ENCODE measurements at regions not wholly inside any gene's neighbourhood (a gene's known extent, or its start where the extent isn't known, plus 50 kb on each side); places are given as distances from the start of the nearest gene placed in this dataset.
"Not testable (repeated sequence)": the region's sequence is repeated elsewhere in the genome, so short reads cannot be mapped to it uniquely, and the experiment has no call there.

DNA sequence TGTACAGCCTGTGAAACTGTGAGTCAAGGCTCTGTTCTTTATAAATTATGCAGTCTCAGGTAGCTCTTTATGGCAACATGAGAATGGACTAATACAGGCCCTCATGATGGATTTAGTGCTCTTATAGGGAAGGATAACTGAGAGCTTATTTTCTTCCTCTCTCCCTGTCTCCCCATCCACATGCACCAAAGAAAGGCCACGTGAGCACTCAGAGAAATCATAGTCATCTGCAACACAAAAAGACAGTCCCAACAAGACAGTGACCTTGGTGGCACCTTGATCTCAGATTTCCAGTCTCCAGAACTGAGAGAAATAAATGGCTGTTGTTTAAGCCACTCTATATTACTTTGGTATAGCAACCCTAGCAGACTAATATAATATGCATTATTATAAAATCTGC is 2133.6 kb upstream of the ACO1 start:
- DNase-seq (ENCODE audit: low read depth in 2 of 2): no peak

DNA sequence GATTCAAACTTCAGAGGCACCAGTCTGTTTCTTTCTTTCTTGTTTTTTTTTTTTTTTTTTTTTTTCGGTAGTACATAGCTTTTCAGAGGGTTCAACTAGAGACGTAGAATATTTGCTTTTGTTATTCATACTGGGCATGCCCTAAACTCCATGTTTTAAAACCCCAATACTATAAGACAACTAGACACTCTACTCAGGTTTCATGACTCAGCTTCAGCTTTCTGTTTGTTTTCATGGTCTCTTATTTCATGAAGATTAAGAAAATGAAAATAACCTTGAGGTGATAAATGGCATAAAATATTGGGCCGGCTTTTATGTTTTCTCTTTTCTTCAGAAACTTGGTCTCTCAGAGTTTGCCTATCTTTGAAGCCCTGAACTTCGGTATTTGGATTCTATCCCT is 2126.3 kb upstream of the ACO1 start:
- no peak for DNase-seq (ENCODE audit: low read depth in 2 of 2)

DNA sequence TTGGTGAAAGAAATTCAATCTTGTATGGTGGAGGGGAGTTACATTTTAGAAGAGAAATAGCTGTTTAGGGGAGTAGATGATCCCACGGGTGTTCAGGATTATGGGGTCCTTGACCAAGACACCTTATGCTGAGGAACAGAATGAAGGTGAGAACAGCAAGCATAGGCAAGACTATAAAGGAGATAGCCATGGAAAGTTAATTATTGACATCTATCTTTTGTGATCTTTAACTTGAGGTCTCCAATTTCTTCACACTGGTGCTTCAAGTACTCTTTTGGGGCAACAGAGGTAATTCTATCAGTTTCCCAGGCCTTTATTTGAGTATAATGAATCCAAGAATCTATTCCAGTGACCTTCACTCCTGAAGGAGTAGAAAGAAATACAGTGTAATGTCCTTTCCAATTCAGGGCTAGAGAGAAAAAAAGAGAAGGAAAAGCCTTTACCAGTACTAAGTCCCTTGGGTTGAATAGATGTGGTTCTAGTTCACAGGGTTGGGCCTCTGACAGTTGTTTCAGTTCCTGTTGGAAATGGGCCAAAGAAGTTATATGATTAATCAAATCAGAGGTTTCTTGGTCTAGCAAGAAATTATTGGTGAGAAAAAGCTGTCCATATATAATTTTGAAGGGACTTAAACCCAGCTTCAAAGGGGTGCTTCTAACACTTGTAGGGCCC is 2104.1 kb upstream of the ACO1 start:
- no peak for DNase-seq (ENCODE audit: low read depth in 2 of 2)

DNA sequence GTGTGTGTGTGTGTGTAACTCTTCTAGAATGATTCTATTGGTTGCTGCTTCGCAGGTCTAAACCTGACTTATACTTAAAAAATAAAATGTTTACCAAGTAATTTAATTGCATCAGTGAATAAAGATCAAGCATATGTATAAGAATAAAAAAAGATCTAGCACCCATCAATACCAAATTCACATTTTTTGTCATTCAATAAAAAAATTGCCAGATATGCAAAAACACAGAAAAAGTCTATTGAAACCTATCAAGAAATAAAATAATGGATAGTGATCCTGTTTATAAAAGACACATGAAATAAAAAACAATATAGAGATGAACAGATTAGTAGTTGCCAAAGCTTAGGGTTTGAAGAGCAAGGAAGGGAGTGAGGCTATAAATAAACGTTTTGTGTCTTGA is 2095.0 kb upstream of the ACO1 start:
- no peak for DNase-seq (ENCODE audit: low read depth in 2 of 2)

DNA sequence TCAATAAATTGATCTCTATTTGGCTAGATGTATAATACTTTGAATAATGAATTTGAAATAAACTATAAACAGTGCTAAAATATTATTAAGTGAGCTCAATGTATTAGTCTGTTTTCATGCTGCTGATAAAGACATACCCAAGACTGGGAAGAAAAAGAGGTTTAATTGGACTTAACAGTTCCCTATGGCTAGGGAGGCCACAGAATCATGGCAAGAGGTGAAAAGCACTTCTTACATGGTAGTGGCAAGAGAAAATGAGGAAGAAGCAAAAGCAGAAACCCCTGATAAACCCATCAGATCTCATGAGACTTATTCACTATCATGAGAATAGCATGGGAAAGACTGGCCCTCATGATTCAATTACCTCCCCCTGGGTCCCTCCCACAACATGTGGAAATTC is 2092.4 kb upstream of the ACO1 start:
- DNase-seq (ENCODE audit: low read depth in 2 of 2): not testable (repeated sequence)

DNA sequence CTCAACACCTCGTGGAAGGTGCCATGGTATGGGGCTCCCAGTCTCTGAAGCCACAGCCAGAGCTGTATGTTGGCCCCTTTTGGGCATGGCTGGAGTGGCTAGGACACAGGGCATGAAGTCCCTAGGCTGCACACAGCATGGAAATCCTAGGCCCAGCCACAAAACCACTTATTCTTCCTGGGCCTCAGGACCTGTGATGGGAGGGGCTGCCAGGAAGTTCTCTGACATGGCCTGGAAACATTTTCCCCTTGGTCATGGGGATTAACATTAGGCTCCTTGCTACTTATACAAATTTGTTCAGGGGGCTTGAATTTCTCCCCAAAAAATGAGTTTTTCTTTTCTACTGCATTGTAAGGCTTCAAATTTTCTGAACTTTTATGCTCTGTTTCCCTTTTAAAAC is 2091.2 kb upstream of the ACO1 start:
- no peak for DNase-seq (ENCODE audit: low read depth in 2 of 2)

DNA sequence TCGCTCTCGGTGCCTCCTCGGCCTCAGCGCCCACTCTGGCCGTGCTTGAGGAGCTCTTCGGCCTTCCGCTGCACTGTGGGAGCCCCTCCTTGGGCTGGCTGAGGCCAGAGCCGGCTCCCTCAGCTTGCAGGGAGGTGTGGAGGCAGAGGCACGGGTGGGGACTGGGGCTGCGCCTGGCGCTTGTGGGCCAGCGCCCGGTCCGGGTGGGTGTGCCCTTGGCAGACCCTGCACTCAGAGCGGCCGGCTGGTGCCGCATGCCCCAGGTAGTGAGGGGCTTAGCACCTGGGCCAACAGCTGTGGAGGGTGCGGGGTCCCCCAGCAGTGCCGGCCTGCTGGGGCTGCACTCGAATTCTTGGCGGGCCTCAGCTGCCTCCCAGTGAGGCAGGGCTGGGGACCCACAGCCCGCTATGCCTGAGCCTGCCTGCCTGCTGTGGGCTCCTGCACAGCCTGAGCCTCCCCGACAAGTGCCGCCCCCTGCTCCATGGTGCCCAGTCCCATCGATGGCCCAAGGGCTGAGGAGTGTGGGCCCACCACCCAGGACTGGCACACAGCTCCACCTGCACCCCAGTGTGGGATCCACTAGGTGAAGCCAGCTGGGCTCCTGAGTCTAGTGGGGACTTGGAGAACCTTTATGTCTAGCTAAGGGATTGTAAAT is 2085.2 kb upstream of the ACO1 start:
- no peak for DNase-seq (ENCODE audit: low read depth in 2 of 2)

DNA sequence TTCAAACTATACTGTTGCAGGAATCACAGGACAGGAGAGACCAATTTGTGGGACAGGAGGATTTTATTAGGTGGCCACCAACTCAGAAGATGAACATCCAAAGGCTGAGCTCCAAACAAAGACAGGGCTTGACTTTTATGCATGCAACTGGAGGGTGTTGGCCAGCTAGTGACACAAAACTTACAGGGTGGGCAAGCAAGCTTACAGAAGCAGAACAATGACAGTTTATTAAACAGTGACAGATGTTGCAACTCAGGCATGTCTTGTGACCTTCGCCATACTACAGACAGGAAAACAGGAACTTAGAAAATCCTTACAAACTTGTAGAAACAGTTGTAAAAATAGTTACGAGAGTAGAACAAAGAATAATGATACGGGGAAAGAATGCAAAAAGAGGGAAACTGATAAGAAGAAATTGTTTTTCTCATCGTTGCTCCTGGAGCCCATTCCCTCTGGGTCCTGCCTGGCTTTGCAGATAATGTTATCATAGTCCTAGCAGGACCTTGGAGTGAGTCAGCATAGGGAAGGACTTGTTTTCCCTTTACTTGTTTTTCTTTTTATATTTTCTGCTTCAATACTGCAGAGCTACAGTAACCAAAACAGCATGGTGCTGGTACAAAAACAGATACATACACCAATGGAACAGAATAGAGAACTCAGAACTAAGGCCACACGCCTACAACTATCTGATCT is 2083.0 kb upstream of the ACO1 start:
- no peak for DNase-seq (ENCODE audit: low read depth in 2 of 2)

DNA sequence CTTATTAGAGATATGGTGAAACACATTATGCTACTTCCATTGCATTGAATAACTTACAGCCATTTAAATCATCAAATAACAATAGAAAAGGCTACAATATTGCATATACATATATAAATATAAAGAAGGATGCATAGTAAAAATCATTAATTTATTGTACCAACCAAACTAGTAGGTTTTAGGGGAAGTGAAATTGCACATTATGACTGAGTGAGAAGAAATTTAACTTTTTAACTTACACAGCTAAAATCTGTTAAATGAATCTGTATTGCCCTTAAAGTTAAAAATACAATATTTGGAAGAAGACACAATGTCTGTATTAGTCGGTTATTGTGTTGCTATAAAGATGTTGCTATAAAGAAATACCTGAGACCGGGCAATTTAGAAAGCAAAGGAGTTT is 2073.7 kb upstream of the ACO1 start:
- DNase-seq (ENCODE audit: low read depth in 2 of 2): no peak

DNA sequence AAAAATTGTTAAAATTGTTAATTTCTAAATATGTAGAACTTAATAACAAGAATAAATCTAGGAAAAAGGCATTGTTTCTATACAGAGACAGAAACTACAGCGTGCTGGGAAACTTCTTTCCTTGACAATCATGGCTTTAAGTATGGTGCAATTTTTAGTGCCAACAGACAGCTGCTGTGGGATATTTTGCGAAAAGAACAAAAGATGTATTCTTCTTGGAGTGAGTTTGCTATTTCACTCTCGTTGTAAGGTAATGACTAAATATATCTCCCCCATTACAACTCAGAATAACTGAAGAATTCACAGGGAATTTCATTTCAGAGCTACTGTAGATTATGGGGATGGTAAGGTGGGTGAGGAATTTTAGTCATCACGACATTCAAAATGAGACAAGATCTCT is 2055.0 kb upstream of the ACO1 start:
- DNase-seq (ENCODE audit: low read depth in 2 of 2): no peak

DNA sequence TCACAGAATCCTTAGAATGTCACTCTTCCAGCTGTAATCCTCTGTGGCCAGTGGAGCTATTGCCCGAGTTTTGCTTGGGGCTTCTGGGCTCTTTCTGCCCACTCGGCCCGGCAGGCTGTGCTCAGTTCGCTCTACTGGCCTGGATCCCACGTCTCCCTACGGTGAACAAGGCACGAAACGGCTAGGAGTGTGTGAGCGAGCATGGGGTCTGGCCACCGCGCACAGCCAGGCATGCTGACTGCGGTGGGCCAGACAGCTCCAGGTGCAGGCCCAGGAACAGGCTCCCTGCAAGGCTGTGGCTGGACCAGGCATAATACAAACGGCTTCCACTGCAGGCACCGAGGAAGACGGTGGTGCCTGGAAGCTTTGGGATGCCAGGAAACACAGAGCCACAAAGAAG is 2035.5 kb upstream of the ACO1 start:
- DNase-seq (ENCODE audit: low read depth in 2 of 2): no peak

DNA sequence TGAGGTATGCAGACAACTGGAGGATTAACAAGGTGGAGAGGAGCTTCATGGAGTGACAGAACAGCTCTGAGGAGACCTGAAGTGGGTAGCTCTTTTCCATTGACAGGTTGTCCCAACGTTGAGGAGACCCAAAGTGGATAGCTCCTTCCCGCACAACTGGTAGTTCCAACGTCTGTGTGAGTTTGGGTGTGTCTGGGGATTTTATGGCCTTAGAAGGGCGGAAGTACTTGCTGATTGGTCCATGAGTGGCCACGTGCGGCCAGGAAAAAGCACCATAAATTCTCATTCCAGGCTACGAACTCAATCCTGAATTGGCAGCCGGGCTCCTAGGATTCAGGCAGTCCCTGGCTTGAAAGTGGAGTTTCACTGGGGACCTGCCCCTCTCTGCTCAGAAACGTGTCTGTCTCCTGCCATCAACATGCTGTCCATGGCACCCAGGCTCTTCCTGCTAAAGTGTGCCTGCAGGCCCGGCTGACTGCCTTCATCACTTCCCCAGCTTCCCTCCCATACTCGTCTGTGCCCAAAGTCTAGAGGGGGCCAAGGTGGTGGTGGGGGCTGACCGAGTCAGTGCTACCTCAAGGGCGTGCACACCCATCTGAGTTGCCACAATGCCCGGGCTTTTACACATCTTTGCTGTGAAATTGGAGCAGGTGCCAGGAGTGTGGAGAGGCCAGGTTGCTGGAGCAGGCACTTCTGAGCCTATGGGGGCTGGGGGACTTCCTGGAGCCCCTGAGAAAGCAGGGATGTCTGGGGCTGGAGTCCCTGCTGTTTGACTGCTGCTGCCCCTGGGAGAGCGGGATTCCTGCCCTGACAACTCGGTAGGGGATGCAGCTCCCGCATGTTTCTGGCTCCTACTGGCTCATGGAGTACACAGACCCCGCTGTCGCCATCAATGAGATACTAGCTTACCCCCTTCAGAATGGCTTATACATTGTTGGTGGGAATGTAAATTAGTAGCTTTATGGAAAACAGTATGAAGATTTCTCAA is 2034.6 kb upstream of the ACO1 start:
- no peak for DNase-seq (ENCODE audit: low read depth in 2 of 2)

DNA sequence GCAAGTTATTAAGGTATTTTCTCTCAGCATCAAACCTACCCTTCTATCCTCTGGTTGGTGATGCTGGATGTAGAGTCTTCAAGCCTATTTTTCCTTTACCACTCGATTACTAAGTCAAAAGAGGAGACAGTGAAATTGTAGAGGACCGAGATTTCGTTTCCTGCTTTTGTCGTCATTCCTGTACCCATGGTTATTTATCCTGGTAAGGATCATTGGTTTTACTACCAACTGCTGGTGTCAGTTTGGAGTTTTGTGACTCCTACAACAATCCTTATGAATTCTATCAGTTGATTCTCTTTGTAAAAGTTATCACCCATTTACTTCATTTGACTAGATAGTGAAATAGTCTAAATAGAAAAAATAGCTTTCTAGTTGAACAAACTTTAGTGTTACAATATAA is 2028.2 kb upstream of the ACO1 start:
- DNase-seq (ENCODE audit: low read depth in 2 of 2): no peak

DNA sequence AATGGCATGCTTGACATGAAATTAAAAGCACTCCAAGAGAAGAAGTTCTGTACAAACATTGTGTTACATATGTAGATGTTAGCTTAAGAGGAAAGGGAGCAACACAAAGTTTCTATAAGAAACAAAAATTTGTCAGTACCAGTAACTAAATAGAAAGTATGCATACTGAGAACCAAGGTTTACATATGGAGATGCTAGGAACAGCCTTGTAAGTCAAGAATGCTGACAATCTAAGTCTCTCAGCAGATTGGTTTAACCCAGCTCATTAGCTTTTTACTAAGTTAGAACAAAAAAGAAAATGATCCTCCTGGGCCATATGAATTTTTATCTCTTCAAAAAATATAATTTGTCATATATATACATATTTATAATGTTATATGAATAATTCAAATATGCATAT is 2022.1 kb upstream of the ACO1 start:
- no peak for DNase-seq (ENCODE audit: low read depth in 2 of 2)

DNA sequence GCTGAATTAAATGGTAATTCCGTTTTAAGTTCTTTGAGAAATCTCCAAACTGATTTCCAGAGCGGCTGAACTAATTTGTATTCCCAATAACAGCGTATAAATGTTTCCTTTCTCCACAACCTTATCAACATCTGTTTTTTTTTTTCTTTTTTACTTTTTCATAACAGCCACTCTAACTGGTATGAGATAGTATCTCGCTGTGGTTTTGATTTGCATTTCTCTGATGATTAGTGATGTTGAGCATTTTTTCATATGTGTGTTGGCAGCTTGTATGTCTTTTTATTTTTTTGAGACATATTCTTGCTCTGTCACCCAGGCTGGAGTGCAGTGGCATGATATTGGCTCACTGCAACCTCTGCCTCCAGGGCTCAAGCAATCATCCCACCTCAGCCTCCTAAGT is 2018.3 kb upstream of the ACO1 start:
- DNase-seq (ENCODE audit: low read depth in 2 of 2): not testable (repeated sequence)

DNA sequence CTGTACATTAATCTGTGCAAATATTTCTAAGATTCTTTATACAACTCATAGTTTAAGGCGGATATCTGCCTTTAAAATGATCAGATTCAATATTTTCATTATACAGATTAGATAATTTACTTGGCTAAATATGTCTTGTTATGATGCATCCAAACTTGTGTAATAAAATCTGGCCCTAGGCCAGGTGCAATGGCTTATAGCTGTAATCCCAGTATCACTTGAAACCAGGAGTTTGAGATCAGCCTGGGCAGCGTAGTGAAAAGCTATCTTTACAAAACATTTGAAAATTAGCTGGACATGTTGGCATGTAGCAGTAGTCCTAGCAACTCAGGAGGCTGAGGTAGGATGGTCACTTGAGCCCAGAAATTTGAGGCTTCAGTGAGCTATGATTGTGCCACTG is 2002.2 kb upstream of the ACO1 start:
- no peak for DNase-seq (ENCODE audit: low read depth in 2 of 2)

DNA sequence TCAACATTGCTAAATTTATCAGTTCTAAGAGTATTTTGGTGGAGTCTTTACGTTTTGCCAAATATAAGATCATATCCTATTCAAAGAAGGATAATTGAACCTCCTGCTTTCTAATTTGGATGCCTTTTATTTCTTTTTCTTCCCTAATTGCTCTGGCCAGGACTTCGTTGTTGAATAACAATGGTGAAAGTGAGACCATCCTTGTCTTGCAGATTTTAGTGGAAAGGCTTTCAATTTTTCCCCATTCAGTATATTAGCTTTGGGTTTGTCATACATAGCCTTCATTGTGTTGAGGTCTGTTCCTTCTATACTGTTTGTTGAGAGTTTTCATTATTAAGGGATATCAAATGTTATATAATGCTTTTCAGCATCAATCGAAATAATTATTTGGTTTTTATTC is 1974.2 kb upstream of the ACO1 start:
- DNase-seq (ENCODE audit: low read depth in 2 of 2): no peak

DNA sequence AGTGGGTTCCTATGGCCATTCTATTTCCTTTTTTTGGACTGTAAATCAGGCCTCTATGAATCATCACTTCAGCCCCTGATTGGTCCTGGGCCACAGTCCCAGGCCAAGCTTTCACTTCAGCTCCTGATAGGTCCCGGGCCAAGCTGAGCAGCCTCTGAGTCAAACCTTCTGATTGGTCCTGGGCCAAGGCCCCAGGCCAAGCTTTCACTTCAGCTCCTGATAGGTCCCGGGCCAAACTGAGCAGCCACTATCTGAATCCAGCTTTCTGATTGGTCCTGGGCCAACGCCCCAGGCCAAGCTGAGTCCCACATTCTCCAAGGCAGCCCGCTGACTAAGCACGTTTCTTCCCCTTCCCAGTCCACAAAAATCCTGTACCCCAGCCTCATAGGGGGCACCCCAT is 1972.9 kb upstream of the ACO1 start:
- no peak for DNase-seq (ENCODE audit: low read depth in 2 of 2)

DNA sequence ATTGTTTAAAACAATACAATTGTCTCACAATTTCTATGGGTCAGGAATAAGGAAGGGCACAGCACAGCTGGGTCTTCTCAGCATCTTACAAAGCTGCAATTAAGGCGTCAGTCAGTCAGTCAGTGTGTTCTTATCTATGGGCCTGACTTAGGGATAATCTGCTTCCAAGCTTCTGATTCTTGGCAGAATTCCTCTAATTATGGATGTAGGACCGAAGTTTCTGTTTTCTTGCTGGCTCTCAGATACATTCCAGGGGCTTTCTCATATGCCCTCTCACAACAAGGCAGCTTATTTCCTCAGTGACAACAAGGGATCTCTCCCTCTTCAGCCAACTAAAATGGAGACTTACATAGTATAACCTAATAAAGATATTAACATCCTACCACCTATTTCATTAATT is 1925.3 kb upstream of the ACO1 start:
- no peak for DNase-seq (ENCODE audit: low read depth in 2 of 2)

DNA sequence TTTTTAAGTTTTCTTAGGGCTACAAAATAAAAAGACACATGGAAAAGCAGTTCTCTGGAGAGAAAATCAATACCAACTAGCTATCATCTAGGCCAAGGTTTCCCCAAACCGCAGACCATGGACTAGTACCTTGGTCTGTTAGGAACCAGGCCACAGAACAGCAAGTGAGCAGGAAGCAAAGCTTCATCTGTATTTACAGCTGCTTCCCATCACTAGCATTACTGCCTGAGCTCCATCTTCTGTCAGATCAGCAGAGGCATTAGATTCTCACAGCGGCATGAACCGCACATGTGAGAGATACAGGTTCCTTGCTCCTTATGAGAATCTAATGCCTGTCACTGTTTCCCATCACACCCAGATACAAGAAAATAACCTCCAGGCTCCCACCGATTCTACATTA is 1907.6 kb upstream of the ACO1 start:
- no peak for DNase-seq (ENCODE audit: low read depth in 2 of 2)

DNA sequence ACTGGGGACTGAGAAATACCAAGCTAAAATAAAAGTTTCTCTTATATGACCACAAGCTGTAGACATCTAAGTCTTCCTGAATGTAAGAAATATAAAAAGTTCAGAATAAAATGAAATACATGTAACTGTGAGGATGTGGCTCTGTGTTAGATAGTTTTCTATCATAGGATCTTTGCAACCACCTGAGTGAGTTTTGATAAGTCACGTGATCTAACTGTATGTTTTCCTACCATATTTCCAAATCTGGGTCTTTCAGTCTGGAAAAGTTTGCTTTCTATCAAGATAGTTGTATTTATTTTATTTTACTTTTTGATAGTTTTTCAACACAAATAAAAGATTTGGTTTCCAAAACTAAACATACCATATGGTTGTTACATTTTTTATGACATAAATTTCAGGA is 1905.8 kb upstream of the ACO1 start:
- no peak for DNase-seq (ENCODE audit: low read depth in 2 of 2)

DNA sequence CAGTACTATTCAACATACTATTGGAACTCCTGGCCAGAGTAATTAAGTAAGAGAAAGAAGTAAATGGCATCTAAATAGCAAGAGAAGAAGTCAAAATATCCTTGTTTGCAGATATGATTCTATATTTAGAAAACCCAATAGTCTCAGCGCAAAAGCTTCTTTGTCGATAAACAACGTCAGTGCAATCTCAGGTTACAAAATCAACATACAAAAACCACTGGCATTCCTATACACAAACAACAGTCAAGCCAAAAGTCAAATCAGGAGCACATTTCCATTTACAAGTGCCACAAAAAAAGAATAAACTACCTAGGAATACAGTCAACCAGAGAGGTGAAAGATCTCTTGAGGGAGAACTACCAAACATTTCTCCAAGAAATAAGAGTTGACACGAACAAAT is 1901.9 kb upstream of the ACO1 start:
- no peak for DNase-seq (ENCODE audit: low read depth in 2 of 2)

Data from stimulated activated CD4-positive, alpha-beta T cell treated with anti-CD3 and anti-CD28 coated beads, Interleukin-15, amount 100 ng/mL, for 48 hours (primary cell).